NT2/D1 (cell line): ENCODE measurements at regions not wholly inside any gene's neighbourhood (a gene's known extent, or its start where the extent isn't known, plus 50 kb on each side); places are given as distances from the start of the nearest gene placed in this dataset.
"Not testable (repeated sequence)": the region's sequence is repeated elsewhere in the genome, so short reads cannot be mapped to it uniquely, and the experiment has no call there.

ENCODE experiments used
- SUZ12 ChIP-seq: IDR thresholded peaks from 2 replicates; pipeline ENCODE4 v1.6.1; 2011; ENCODE audit not compliant: insufficient read length, insufficient read depth; ENCODE audit errors: extremely low read depth
- YY1 ChIP-seq: IDR thresholded peaks from 2 replicates; pipeline ENCODE4 v1.6.1; 2011; ENCODE audit not compliant: insufficient read length, insufficient read depth
- ZNF274 ChIP-seq: IDR thresholded peaks from 2 replicates; pipeline ENCODE4 v1.6.1; 2011; ENCODE audit warnings: mild to moderate bottlenecking, low read depth, low read length

DNA sequence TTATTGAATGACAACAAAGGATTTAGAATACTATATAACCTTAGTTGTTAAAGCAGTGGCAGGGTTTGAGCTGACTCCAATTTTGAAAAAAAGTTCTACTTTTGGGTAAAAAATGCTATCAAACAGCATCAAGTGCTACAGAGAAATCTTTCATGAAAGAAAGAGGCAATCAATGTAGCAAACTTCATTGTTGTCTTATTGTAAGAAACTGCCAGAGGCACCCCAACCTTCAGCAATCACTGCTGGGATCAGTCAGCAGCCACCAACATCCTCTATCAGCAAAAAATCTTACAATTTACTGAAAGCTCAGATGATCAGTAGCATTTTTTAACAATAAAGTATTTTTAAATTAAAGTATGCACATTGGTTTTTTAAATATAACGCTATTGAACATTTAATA is 4754.7 kb upstream of the OR11H1 start:
- TF ChIP-seq YY1, ZNF274, SUZ12: not testable (repeated sequence)
